GM19023 (cell line): ENCODE measurements at regions not wholly inside any gene's neighbourhood (a gene's known extent, or its start where the extent isn't known, plus 50 kb on each side); places are given as distances from the start of the nearest gene placed in this dataset.
"Not testable (repeated sequence)": the region's sequence is repeated elsewhere in the genome, so short reads cannot be mapped to it uniquely, and the experiment has no call there.

Experiments
- ATAC-seq: cut with Tn5 transposase; IDR thresholded peaks from one replicate; pipeline ENCODE4 v1.9.1; 2021; ENCODE audit warnings: mild to moderate bottlenecking, moderate library complexity; ENCODE audit not compliant: unreplicated experiment

- ATAC-seq, result no peak
Observed at GRCh38 chr6:93721386-93722048, 302.2 kb upstream of the EPHA7 start.

GRCh38 chr6:93713974-93714373, 294.6 kb upstream of the EPHA7 start:
- ATAC-seq, result no peak

- ATAC-seq, result no peak
Observed at GRCh38 chr6:93703431-93703830, 284.1 kb upstream of the EPHA7 start.

GRCh38 chr6:93701526-93701925, 282.2 kb upstream of the EPHA7 start:
- no peak for ATAC-seq

GRCh38 chr6:93685494-93685893, 266.1 kb upstream of the EPHA7 start:
- no peak for ATAC-seq

- ATAC-seq, result no peak
Observed at GRCh38 chr6:93684339-93684738, 265.0 kb upstream of the EPHA7 start.

- ATAC-seq, result no peak
Observed at GRCh38 chr6:93679836-93680235, 260.5 kb upstream of the EPHA7 start.

GRCh38 chr6:93678841-93679454, 259.6 kb upstream of the EPHA7 start:
- ATAC-seq, result no peak

GRCh38 chr6:93677264-93677965, 258.1 kb upstream of the EPHA7 start:
- ATAC-seq, result no peak

- ATAC-seq, result no peak
Observed at GRCh38 chr6:93676581-93676980, 257.2 kb upstream of the EPHA7 start.

GRCh38 chr6:93675856-93676417, 256.6 kb upstream of the EPHA7 start:
- ATAC-seq, result no peak

- ATAC-seq, result no peak
Observed at GRCh38 chr6:93663111-93663510, 243.8 kb upstream of the EPHA7 start.

GRCh38 chr6:93654548-93654947, 235.2 kb upstream of the EPHA7 start:
- ATAC-seq, result no peak

- ATAC-seq, result no peak
Observed at GRCh38 chr6:93644611-93645010, 225.3 kb upstream of the EPHA7 start.

GRCh38 chr6:93639126-93639525, 219.8 kb upstream of the EPHA7 start:
- ATAC-seq, result no peak

- ATAC-seq, result not testable (repeated sequence)
Observed at GRCh38 chr6:93636987-93637664, 217.8 kb upstream of the EPHA7 start.

- ATAC-seq, result no peak
Observed at GRCh38 chr6:93624408-93624807, 205.0 kb upstream of the EPHA7 start.

- ATAC-seq, result no peak
Observed at GRCh38 chr6:93621442-93621841, 202.1 kb upstream of the EPHA7 start.

GRCh38 chr6:93604951-93605350, 185.6 kb upstream of the EPHA7 start:
- no peak for ATAC-seq

- ATAC-seq, result no peak
Observed at GRCh38 chr6:93592417-93592816, 173.1 kb upstream of the EPHA7 start.

GRCh38 chr6:93586306-93586705, 166.9 kb upstream of the EPHA7 start:
- ATAC-seq, result no peak
